Thoracic aorta (tissue), 2 donors: ENCODE measurements at regions not wholly inside any gene's neighbourhood (a gene's known extent, or its start where the extent isn't known, plus 50 kb on each side); places are given as distances from the start of the nearest gene placed in this dataset.

Experiments used
- ATAC-seq: fragments of 150-250 bp; one replicate; pipeline ENCODE4 v1.8.0; 2017; ENCODE audit warnings: low read depth; ENCODE audit not compliant: insufficient number of reproducible peaks, low FRiP score
- DNase-seq: peaks from one replicate; pipeline ENCODE4 v3.0.0-alpha.2; 2020; ENCODE audit warnings: low spot score
- H3K27ac ChIP-seq, 2 donors: fragments of 200-600 bp; sonication (generic); 1 replicate in 1 of 2; 2 replicates in 1 of 2; pipeline ENCODE4 v1.5.1; 2016; ENCODE audit warnings: mild to moderate bottlenecking in 2 of 2, moderate library complexity in 2 of 2
- H3K27me3 ChIP-seq: fragments of 200-600 bp; sonication (generic); replicated peaks from 2 replicates; pipeline ENCODE4 v1.6.0; 2016; ENCODE audit warnings: mild to moderate bottlenecking; ENCODE audit not compliant: insufficient read depth
- H3K36me3 ChIP-seq: fragments of 200-600 bp; sonication (generic); one replicate; pipeline ENCODE4 v1.5.1; 2016
- H3K4me1 ChIP-seq, 2 donors: fragments of 200-600 bp; sonication (generic); 1 replicate in 1 of 2; 2 replicates in 1 of 2; pipeline versions ENCODE4 v1.5.1 to v1.6.0; 2016; ENCODE audit warnings: low read depth in 2 of 2, mild to moderate bottlenecking in 1 of 2; ENCODE audit not compliant: control insufficient read depth in 1 of 2
- H3K4me3 ChIP-seq: fragments of 200-600 bp; sonication (generic); 2 replicates; pipeline ENCODE4 v1.5.1; 2016; ENCODE audit warnings: mild to moderate bottlenecking
- H3K9me3 ChIP-seq: fragments of 200-600 bp; sonication (generic); 2 replicates; pipeline ENCODE4 v1.5.1; 2016
- TF ChIP-seq, protein P1 (sequence below): fragments of 200-600 bp; sonication (generic); IDR thresholded peaks from one replicate; pipeline ENCODE4 v1.5.1; 2019; ENCODE audit warnings: antibody characterized with exemption

DNA sequence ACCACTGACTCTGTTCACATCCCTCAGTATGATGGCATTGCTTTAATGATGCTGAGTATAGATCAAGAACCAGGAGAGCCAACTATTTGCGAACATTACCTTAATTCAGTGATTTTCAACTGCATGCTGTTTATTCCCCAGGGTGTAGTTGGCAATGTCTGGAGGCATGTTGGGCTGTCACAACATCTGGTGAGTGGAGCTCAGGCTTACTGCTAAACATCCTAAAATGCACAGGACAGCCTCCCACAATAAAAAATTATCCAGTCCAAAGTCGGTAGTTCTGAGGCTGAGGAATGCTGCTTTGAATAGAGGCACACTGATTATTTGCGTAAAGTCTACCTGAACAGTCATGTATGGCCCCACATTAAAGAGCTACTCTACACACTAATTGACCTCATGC lies 94.8 kb upstream of the OPRM1 start:
- H3K27ac ChIP-seq: no peak overlapping the region
- DNase-seq (no peak), ATAC-seq (no peak)
- TF ChIP-seq, protein P1, sequence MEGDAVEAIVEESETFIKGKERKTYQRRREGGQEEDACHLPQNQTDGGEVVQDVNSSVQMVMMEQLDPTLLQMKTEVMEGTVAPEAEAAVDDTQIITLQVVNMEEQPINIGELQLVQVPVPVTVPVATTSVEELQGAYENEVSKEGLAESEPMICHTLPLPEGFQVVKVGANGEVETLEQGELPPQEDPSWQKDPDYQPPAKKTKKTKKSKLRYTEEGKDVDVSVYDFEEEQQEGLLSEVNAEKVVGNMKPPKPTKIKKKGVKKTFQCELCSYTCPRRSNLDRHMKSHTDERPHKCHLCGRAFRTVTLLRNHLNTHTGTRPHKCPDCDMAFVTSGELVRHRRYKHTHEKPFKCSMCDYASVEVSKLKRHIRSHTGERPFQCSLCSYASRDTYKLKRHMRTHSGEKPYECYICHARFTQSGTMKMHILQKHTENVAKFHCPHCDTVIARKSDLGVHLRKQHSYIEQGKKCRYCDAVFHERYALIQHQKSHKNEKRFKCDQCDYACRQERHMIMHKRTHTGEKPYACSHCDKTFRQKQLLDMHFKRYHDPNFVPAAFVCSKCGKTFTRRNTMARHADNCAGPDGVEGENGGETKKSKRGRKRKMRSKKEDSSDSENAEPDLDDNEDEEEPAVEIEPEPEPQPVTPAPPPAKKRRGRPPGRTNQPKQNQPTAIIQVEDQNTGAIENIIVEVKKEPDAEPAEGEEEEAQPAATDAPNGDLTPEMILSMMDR: no peak
- no peaks in the 10 kb centered on the region for H3K36me3 ChIP-seq
- H3K9me3 ChIP-seq: no peaks in the 10 kb centered on the region
- H3K4me3 ChIP-seq: no peak overlapping the region
- peaks cover 0 to 8% of the 10 kb centered on the region in 2 donors for H3K4me1 ChIP-seq
- no peaks in the 10 kb centered on the region for H3K27me3 ChIP-seq

- no peaks in the 10 kb centered on the region for H3K36me3 ChIP-seq
- H3K4me1 ChIP-seq: peaks cover 0 to under 1% of the 10 kb centered on the region in 2 donors
- DNase-seq: no peak
- H3K27me3 ChIP-seq: no peaks in the 10 kb centered on the region
- TF ChIP-seq, protein P1: no peak
- H3K9me3 ChIP-seq: no peaks in the 10 kb centered on the region
- H3K27ac ChIP-seq: no peak overlapping the region
- ATAC-seq: no peak
- no peak overlapping the region for H3K4me3 ChIP-seq
These were observed 96.7 kb upstream of the OPRM1 start for GRCh38 chr6:153942361-153942760.

DNA sequence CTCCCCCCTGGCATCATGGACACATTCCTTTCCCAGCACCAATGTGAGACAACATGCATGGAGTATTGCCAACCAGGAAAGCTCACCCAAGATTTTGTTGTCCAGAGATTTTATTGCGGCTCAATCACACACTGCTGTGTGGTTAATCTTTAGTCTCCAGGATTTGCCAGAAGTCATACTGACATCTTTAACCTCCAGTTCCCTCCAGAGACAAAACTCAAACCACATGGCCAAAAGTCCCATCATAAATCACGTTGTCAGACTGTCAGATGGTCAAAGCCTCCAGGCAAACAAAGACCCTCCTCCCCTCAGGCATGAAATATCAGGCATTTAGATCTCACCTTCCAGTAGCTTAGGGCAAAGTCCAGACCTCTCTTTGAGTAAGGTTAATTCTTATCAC lies 97.3 kb upstream of the OPRM1 start:
- H3K27me3 ChIP-seq: no peaks in the 10 kb centered on the region
- H3K4me3 ChIP-seq: no peak overlapping the region
- no peaks in the 10 kb centered on the region for H3K36me3 ChIP-seq
- no peaks in the 10 kb centered on the region for H3K4me1 ChIP-seq
- DNase-seq (no peak), ATAC-seq (no peak)
- no peak overlapping the region for H3K27ac ChIP-seq
- H3K9me3 ChIP-seq: no peaks in the 10 kb centered on the region
- TF ChIP-seq, protein P1: no peak

- H3K4me1 ChIP-seq: no peaks in the 10 kb centered on the region
- no peak for ATAC-seq
- H3K9me3 ChIP-seq: peaks cover 4% of the 10 kb centered on the region
- H3K36me3 ChIP-seq: no peaks in the 10 kb centered on the region
- no peak for DNase-seq
- no peak overlapping the region for H3K27ac ChIP-seq
- TF ChIP-seq, protein P1: no peak
- H3K27me3 ChIP-seq: no peaks in the 10 kb centered on the region
- no peak overlapping the region for H3K4me3 ChIP-seq
These were observed 100.2 kb upstream of the OPRM1 start for GRCh38 chr6:153938876-153939275.

- DNase-seq (no peak), ATAC-seq (no peak)
- TF ChIP-seq, protein P1: no peak
- Histone ChIP-seq H3K27me3 (no peaks in the 10 kb centered on the region), H3K27ac (no peak overlapping the region), H3K9me3 (peaks cover 4% of the 10 kb centered on the region), H3K4me3 (no peak overlapping the region), H3K36me3 (no peaks in the 10 kb centered on the region), H3K4me1 (no peaks in the 10 kb centered on the region)
These were observed 107.6 kb upstream of the OPRM1 start for GRCh38 chr6:153931431-153931830.
